ENCODE measurements at regions not wholly inside any gene's neighbourhood (a gene's known extent, or its start where the extent isn't known, plus 50 kb on each side); places are given as distances from the start of the nearest gene placed in this dataset.

DNA sequence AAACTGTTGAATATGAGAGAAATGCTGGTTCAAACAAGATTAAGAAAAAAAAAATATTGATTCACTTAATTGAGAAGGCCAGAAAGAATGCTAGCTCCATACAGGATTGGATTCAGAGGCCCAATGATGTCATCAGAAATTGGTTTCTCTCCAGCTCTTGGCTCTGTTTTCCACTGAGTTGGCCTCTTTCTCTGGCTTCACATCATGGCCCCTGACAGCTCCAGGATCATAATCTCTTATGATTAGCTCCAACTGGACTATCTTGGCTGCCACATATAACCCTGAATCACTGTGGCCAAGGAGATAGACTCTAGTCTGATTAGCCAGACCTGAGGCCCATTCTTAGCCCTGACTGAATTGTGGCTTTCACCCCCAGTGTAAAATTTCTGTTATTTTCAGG, 244.7 kb upstream of the GRAMD2B start:
- Histone ChIP-seq H3K9me3 (ENCODE audit: control insufficient read depth, insufficient read depth, low read length) (peaks cover 5% of the 10 kb centered on the region), H3K27me3 (ENCODE audit: control insufficient read depth, insufficient read depth, low read length) (no peaks in the 10 kb centered on the region), H3K4me3 (ENCODE audit: low read depth, low read length) (no peak overlapping the region), H3K36me3 (ENCODE audit: control insufficient read depth, insufficient read depth, low read length) (no peaks in the 10 kb centered on the region), H3K4me1 (ENCODE audit: control insufficient read depth, insufficient read depth, low read length) (peaks cover 3% of the 10 kb centered on the region), H3K27ac (ENCODE audit: low read depth, low read length) (no peak overlapping the region)
- peak in 2 of 6 donors; percentile 40 to 64 for DNase-seq (ENCODE audit: low read depth in 4 of 6, low spot score in 6 of 6)

DNA sequence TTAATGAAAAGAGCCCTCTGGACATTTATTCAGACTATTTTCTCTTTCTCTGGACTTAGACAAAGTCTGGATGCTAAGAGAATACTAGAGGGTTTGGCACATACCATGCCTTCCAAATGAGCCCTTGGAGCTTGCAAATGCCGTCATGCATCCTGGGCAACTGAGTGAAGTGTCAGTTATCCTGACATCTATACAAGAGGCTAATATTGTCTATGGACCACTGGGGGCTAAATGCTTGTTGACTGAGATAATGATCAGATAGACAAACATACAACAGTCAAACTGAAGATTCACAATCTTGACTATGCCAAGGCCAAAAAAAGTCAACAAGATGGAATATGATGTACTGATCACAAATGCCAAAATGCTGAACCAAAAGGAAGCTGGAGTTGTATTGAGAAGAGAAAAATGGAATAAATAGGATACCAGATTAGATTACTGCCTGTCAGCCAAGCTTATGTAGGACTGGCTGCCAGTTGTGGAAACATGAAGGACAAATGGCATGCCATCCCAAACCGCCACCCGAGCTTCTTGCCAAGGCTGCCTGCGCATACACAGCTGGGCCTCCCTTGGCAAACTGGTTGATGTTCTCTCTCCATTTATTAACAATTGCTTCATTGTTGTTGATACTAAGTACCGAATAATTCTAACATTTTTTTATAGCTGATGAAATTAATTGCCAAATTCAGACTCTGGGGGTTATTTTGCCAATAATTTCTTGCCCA, 240.1 kb upstream of the GRAMD2B start:
- peaks cover 2% of the 10 kb centered on the region for H3K9me3 ChIP-seq (ENCODE audit: control insufficient read depth, insufficient read depth, low read length)
- peak in 2 of 6 donors; percentile 54 to 58 for DNase-seq (ENCODE audit: low read depth in 4 of 6, low spot score in 6 of 6)
- no peak overlapping the region for H3K27ac ChIP-seq (ENCODE audit: low read depth, low read length)
- H3K36me3 ChIP-seq (ENCODE audit: control insufficient read depth, insufficient read depth, low read length): no peaks in the 10 kb centered on the region
- WGBS (ENCODE audit: insufficient coverage): 30% methylated on average over 2 of the region's 5 CpGs
- H3K27me3 ChIP-seq (ENCODE audit: control insufficient read depth, insufficient read depth, low read length): no peaks in the 10 kb centered on the region
- H3K4me3 ChIP-seq (ENCODE audit: low read depth, low read length): no peak overlapping the region
- peaks cover 3% of the 10 kb centered on the region for H3K4me1 ChIP-seq (ENCODE audit: control insufficient read depth, insufficient read depth, low read length)

DNA sequence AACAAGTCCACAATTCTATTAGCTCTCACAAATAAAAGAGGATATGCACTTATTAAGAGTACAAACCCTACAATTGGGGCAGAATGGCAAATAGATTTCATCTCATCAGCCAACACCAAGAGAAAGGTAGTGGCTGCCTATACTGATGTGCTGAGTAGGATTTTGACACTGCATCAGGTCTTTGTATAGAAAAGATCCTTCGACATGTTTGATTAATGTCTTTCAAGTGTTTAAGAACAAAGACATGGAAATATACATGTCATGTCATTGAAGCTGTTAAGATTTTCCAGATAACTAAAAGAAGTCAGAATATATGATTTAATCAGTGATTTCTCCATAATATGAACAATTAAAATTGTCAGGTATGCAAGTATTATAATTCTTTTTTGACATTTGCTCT, 238.7 kb upstream of the GRAMD2B start:
- H3K4me1 ChIP-seq (ENCODE audit: control insufficient read depth, insufficient read depth, low read length): peaks cover 3% of the 10 kb centered on the region
- no peak overlapping the region for H3K4me3 ChIP-seq (ENCODE audit: low read depth, low read length)
- H3K27ac ChIP-seq (ENCODE audit: low read depth, low read length): no peak overlapping the region
- 100% methylated on average over 1 of the region's 1 CpG for WGBS (ENCODE audit: insufficient coverage)
- no peaks in the 10 kb centered on the region for H3K27me3 ChIP-seq (ENCODE audit: control insufficient read depth, insufficient read depth, low read length)
- H3K9me3 ChIP-seq (ENCODE audit: control insufficient read depth, insufficient read depth, low read length): peaks cover 2% of the 10 kb centered on the region
- DNase-seq (ENCODE audit: low read depth in 4 of 6, low spot score in 6 of 6): no peak
- no peaks in the 10 kb centered on the region for H3K36me3 ChIP-seq (ENCODE audit: control insufficient read depth, insufficient read depth, low read length)

DNA sequence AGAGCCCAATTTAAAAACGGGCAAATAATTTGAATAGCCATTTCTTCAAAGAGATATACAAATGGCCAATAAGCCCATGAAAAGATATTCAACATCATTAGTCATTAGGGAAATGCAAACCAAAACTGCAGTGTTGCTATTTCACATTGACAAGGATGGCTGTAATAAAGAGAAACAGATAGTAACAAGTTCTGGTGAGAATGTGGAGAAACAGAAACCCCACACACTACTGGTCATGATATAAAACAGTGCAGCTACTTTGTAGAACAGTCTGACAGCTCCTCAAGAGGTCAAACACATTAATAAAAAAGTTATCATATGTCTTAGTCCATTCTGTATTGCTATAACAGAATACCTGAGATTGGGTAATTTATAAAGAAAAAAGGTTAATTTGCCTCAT, 237.0 kb upstream of the GRAMD2B start:
- H3K4me3 ChIP-seq (ENCODE audit: low read depth, low read length): no peak overlapping the region
- H3K27ac ChIP-seq (ENCODE audit: low read depth, low read length): no peak overlapping the region
- H3K36me3 ChIP-seq (ENCODE audit: control insufficient read depth, insufficient read depth, low read length): no peaks in the 10 kb centered on the region
- peaks cover 3% of the 10 kb centered on the region for H3K4me1 ChIP-seq (ENCODE audit: control insufficient read depth, insufficient read depth, low read length)
- no peak for DNase-seq (ENCODE audit: low read depth in 4 of 6, low spot score in 6 of 6)
- WGBS (ENCODE audit: insufficient coverage): no CpG with 5 or more reads among the region's 1 CpG
- H3K27me3 ChIP-seq (ENCODE audit: control insufficient read depth, insufficient read depth, low read length): no peaks in the 10 kb centered on the region
- no peaks in the 10 kb centered on the region for H3K9me3 ChIP-seq (ENCODE audit: control insufficient read depth, insufficient read depth, low read length)

DNA sequence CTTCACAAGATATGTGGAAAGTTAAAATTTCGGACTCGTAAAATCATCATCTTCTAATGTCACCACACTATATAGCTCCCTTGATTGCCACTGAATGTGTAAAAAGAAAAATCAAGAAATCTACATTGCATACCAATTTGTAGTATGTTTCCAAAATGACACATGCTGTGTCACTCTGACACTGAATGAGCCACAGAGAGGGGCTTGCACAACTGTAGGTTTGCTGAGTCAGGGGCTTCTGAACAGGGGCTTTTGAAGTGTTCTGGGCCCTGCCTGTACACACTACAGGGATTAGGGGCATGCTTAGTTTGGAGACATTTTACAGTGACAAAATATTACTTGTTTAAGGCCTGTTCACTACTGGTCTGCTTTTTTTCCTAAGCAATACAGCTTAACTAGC, 234.4 kb upstream of the GRAMD2B start:
- Histone ChIP-seq H3K4me1 (ENCODE audit: control insufficient read depth, insufficient read depth, low read length) (no peaks in the 10 kb centered on the region), H3K27me3 (ENCODE audit: control insufficient read depth, insufficient read depth, low read length) (no peaks in the 10 kb centered on the region), H3K9me3 (ENCODE audit: control insufficient read depth, insufficient read depth, low read length) (no peaks in the 10 kb centered on the region), H3K27ac (ENCODE audit: low read depth, low read length) (no peak overlapping the region), H3K36me3 (ENCODE audit: control insufficient read depth, insufficient read depth, low read length) (no peaks in the 10 kb centered on the region), H3K4me3 (ENCODE audit: low read depth, low read length) (no peak overlapping the region)
- no peak for DNase-seq (ENCODE audit: low read depth in 4 of 6, low spot score in 6 of 6)
- no CpG with 5 or more reads among the region's 2 CpGs for WGBS (ENCODE audit: insufficient coverage)

DNA sequence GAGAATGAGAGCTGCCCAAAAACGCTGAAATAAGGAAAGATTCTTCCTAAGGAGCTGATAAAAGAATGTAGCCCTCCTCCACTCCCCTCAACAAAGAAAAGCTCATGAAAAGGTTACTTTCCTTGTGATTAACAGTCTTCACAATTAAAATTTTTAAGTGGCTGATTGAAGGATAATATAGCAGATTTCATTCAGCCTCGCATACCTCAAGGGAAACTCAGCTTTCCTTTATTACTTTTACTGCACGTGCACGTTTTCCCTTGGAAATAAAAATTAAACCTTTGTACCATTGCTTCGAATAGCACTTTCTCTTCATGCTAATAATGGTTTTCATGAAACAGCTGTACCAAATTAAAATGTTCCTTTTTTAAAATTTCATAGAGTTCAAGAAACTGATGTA, 234.0 kb upstream of the GRAMD2B start:
- H3K27me3 ChIP-seq (ENCODE audit: control insufficient read depth, insufficient read depth, low read length): no peaks in the 10 kb centered on the region
- H3K27ac ChIP-seq (ENCODE audit: low read depth, low read length): no peak overlapping the region
- H3K4me3 ChIP-seq (ENCODE audit: low read depth, low read length): no peak overlapping the region
- H3K36me3 ChIP-seq (ENCODE audit: control insufficient read depth, insufficient read depth, low read length): no peaks in the 10 kb centered on the region
- WGBS (ENCODE audit: insufficient coverage): 60% methylated on average over 2 of the region's 5 CpGs
- DNase-seq (ENCODE audit: low read depth in 4 of 6, low spot score in 6 of 6): peak in 1 of 6 donors; percentile 50
- no peaks in the 10 kb centered on the region for H3K4me1 ChIP-seq (ENCODE audit: control insufficient read depth, insufficient read depth, low read length)
- H3K9me3 ChIP-seq (ENCODE audit: control insufficient read depth, insufficient read depth, low read length): no peaks in the 10 kb centered on the region

DNA sequence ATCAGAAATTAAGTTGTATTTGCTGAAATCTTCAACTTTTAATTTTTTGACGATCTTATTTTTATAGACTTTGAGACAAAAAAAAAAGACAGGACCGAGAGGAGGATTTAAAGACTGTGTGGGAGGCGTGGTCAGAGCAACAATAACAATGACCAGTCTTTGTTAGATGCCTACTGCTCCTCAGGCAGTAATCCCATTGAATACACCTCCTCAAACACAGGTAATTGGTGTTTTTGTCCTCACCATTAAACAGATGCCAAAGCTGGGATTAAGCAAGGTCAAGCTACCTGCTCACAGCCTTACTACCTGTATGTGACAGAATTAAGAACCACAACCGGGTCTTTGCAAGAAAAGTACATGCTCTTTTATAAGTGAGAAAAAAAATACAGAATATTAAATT, 233.3 kb upstream of the GRAMD2B start:
- Histone ChIP-seq H3K27me3 (ENCODE audit: control insufficient read depth, insufficient read depth, low read length) (no peaks in the 10 kb centered on the region), H3K27ac (ENCODE audit: low read depth, low read length) (no peak overlapping the region), H3K4me1 (ENCODE audit: control insufficient read depth, insufficient read depth, low read length) (no peaks in the 10 kb centered on the region), H3K4me3 (ENCODE audit: low read depth, low read length) (no peak overlapping the region), H3K36me3 (ENCODE audit: control insufficient read depth, insufficient read depth, low read length) (no peaks in the 10 kb centered on the region), H3K9me3 (ENCODE audit: control insufficient read depth, insufficient read depth, low read length) (no peaks in the 10 kb centered on the region)
- no peak for DNase-seq (ENCODE audit: low read depth in 4 of 6, low spot score in 6 of 6)
- WGBS (ENCODE audit: insufficient coverage): no CpG with 5 or more reads among the region's 4 CpGs

DNA sequence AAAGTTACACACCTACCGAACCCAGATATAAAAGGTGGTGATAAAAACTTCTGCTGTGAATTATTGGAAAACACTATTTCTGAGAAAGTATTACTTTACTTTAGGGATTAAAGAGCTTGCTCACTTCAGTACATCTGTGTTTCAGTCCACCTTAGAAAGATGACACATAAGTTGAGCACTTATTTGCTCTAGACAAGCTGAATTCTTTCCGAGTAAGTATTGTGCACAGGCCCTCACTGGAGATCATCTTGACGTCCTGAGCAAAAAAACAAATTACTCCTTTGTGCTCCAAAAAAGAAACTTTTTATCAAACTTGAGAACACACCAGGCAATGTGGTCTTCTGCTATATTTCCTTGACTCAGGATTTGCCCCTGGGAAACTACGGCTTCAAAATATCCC, 231.0 kb upstream of the GRAMD2B start:
- Histone ChIP-seq H3K27ac (ENCODE audit: low read depth, low read length) (no peak overlapping the region), H3K4me3 (ENCODE audit: low read depth, low read length) (no peak overlapping the region), H3K9me3 (ENCODE audit: control insufficient read depth, insufficient read depth, low read length) (no peaks in the 10 kb centered on the region), H3K36me3 (ENCODE audit: control insufficient read depth, insufficient read depth, low read length) (no peaks in the 10 kb centered on the region), H3K4me1 (ENCODE audit: control insufficient read depth, insufficient read depth, low read length) (no peaks in the 10 kb centered on the region), H3K27me3 (ENCODE audit: control insufficient read depth, insufficient read depth, low read length) (no peaks in the 10 kb centered on the region)
- no peak for DNase-seq (ENCODE audit: low read depth in 4 of 6, low spot score in 6 of 6)
- WGBS (ENCODE audit: insufficient coverage): 94% methylated on average over 3 of the region's 4 CpGs

DNA sequence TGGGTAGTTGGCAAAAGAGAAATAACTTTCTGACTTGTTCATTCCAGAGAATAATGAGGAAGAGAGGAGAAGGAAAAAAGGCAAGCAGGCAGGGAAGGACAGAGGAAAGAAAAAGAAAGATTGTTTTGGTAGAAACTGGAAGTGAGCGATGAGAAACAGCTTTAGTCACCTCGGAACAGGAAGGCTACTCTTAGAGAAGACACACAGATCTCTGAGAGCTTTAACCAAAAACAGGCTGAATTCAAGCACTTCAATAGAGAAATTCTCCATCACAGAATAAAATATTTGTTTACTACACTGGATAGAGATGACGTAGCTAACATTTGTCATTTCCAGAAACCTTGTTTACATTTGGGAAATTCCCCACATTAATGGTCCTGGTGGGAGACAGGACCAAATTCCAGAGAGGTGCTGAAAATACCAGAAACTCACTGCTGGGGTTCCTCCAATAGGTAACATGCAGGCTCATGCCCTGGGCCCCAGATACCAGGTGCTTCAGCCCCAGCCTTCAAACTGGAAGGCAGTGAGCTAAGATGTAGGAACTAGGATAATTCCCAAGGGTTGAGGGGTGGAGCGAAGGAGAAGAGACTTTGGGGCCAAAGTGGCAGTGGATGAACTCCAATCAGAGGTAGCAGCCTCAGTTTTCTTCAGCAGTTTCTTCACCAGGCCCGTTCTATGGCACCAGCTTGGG, 227.7 kb upstream of the GRAMD2B start:
- H3K27me3 ChIP-seq (ENCODE audit: control insufficient read depth, insufficient read depth, low read length): no peaks in the 10 kb centered on the region
- no peak overlapping the region for H3K27ac ChIP-seq (ENCODE audit: low read depth, low read length)
- DNase-seq (ENCODE audit: low read depth in 4 of 6, low spot score in 6 of 6): no peak
- H3K9me3 ChIP-seq (ENCODE audit: control insufficient read depth, insufficient read depth, low read length): no peaks in the 10 kb centered on the region
- no peaks in the 10 kb centered on the region for H3K36me3 ChIP-seq (ENCODE audit: control insufficient read depth, insufficient read depth, low read length)
- no peak overlapping the region for H3K4me3 ChIP-seq (ENCODE audit: low read depth, low read length)
- no peaks in the 10 kb centered on the region for H3K4me1 ChIP-seq (ENCODE audit: control insufficient read depth, insufficient read depth, low read length)
- 87% methylated on average over 3 of the region's 5 CpGs for WGBS (ENCODE audit: insufficient coverage)

DNA sequence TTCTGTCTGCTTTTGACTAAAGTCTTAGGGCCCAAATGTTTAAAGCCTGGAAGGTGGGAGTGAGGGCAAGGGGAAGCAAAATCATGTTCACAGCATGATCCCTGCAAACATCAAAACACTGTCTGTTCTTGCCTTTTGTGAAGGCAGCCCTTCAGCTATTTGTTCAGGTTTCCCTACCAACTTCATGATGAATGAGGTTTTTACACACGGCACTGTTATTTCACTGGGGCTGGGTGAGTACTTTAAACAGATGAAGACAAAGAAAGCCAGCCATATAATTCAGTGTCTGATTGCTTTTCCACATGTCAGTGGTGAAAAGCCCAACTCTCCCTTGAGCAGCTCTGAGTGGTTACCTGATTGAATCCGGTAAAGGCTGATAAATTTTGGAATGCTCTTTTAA, 224.7 kb upstream of the GRAMD2B start:
- Histone ChIP-seq H3K27ac (ENCODE audit: low read depth, low read length) (no peak overlapping the region), H3K4me1 (ENCODE audit: control insufficient read depth, insufficient read depth, low read length) (no peaks in the 10 kb centered on the region), H3K4me3 (ENCODE audit: low read depth, low read length) (no peak overlapping the region), H3K36me3 (ENCODE audit: control insufficient read depth, insufficient read depth, low read length) (no peaks in the 10 kb centered on the region), H3K27me3 (ENCODE audit: control insufficient read depth, insufficient read depth, low read length) (no peaks in the 10 kb centered on the region), H3K9me3 (ENCODE audit: control insufficient read depth, insufficient read depth, low read length) (no peaks in the 10 kb centered on the region)
- no CpG with 5 or more reads among the region's 2 CpGs for WGBS (ENCODE audit: insufficient coverage)
- peak in 2 of 6 donors; percentile 36 to 72 for DNase-seq (ENCODE audit: low read depth in 4 of 6, low spot score in 6 of 6)
